ENCODE measurements at regions not wholly inside any gene's neighbourhood (a gene's known extent, or its start where the extent isn't known, plus 50 kb on each side); places are given as distances from the start of the nearest gene placed in this dataset.

- TF ChIP-seq CTCF (IDR thresholded peaks at IDR 0.05; ENCODE audit: low read depth, low read length) (no peak), EZH2phosphoT487 (IDR thresholded peaks at IDR 0.05; ENCODE audit: low read depth) (no peak)
Measured at GRCh38 chr15:98417346-98417745, 231.0 kb upstream of the IGF1R start.

Data from OCI-LY3 (cell line).